M059J (cell line): ENCODE measurements at regions not wholly inside any gene's neighbourhood (a gene's known extent, or its start where the extent isn't known, plus 50 kb on each side); places are given as distances from the start of the nearest gene placed in this dataset.
"Not testable (repeated sequence)": the region's sequence is repeated elsewhere in the genome, so short reads cannot be mapped to it uniquely, and the experiment has no call there.

Source experiments
- DNase-seq: peaks from one replicate; pipeline ENCODE4 v3.0.0-alpha.2; 2012; ENCODE audit warnings: low read depth

DNA sequence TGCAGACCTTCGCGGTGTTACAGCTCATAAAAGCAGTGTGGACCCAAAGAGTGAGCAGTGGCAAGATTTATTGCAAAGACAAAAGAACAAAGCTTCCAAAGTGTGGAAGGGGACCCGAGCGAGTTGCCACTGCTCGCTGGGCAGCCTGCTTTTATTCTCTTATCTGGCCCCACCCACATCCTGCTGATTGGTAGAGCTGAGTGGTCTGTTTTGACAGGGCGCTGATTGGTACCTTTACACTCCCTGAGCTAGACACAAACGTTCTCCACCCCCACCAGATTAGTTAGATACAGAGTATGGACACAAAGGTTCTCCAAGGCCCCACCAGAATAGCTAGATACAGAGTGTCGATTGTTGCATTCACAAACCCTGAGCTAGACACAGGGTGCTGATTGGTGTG is 156.2 kb upstream of the GIMD1 start:
- DNase-seq = not testable (repeated sequence)

DNA sequence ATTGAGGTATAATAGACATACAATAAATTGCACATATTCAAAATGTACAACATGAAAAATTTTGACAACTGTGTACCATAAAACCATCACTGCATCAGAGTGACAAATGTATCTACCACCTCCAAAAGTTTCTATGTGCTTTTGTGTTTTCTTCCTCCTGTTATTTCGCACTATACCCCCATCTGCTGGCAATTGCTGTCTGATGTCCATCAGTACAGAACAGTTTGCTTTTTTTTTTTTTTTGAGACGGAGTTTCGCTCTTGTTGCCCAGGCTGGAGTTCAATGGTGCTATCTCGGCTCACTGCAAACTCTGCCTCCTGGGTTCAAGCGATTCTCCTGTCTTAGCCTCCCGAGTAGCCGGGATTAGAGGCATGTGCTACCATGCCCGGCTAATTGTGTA is 154.3 kb upstream of the GIMD1 start:
- DNase-seq = peak; percentile 30

DNA sequence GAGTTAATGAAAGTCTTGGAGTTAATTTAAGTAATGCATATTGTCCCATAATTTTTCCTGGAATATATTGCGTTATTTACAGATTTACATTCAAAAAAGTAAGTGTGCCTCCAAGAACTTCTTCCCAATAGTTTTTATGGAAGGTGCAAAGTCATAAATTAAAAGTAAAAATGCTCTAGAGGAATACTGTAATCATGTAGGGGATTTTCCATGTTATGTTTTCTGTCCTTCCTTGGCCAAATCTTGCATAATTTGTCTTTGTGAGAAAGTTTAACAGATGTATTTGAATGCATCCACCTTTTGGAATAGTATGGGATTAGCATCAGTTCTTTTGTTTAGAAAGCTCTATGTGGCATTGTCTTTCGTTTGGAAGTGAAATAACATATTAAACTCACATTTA is 144.1 kb upstream of the GIMD1 start:
- no peak for DNase-seq

DNA sequence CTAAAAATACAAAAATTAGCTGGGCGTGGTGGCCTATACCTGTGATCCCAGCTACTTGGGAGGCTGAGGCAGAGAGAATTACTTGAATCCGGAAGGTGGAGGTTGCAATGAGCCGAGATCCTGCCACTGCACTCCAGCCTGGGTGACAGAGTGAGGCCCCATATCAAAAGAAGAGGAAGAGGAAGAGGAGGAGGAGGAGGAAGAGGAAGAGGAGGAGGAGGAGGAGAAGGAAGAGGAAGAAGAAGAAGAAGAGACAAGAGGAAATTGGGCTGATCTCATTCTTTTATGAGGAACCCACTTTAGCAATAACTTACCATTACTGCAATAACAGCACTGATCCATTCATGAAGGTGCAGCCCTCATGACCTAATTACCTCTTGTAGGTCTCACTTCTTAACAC is 138.9 kb upstream of the GIMD1 start:
- DNase-seq = no peak

DNA sequence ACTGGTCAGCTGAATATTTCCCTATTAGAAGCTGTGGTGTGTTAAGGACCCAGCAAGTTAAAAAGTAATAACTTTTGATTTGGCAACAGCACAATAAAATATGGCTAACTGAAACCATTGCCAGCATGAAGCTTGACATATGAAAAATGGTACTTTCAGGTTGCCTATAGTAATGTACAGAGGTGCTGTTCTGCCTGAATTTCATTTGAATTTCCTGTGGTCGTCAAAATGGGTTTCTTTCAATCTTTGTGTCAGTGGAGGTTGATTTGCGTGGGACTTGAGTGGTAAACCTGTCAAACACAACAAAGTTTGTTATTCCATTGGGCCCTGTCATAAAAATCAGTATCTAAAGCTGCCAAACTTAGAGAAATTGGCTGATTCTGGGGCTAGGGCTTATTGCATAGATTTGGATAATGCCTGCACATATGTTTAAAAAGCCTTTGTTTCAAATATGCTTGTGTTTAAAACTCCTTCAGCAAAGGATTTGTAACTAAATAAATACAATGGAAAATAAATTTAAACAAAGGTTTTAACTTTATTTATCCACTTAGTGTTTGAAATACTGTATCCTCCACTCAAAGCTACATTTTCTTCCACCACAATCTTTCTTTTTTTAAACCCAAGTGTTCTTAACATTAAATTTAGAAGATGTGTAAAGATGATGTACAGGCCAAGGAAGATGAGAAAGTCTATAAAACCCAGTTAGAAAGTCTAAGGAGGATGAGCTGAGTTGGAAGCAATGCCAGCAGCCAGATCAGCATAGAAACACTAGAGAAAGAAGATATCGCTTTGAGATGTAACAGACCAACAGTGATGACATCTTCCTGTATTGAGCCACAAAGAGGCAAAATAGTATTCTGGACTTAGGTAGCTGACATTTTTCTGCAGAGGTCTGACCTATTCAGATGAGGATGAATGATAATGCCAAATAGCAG is 134.8 kb upstream of the GIMD1 start:
- no peak for DNase-seq

DNA sequence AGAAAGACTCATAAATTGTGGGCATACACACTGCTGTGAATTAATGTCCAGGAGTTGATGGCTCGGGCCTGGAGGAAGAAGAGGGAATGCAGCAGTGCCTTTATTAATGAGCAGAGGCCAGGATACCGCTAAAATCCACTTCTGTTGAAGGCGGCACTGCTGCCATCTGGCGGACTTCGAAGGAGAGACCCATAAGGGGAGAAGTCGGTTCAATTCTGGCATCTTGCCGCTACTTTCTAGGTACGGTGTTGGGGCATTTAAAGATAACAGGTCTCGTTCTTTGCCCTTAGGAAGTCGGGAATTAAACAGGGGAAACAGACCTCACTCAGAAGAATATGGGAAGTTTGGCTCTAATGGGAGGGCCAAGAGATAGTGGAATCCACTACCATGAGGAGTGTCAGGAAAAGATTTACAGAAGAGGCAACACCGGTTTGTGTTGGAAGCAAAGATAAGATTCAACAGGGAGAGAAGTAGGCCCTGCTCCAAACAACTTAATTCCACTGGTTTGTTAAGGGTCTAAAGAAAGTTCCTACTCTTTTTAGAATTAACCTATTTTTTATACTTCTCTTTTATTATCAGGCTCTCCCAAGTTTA is 133.6 kb upstream of the GIMD1 start:
- peak; percentile 20 for DNase-seq

DNA sequence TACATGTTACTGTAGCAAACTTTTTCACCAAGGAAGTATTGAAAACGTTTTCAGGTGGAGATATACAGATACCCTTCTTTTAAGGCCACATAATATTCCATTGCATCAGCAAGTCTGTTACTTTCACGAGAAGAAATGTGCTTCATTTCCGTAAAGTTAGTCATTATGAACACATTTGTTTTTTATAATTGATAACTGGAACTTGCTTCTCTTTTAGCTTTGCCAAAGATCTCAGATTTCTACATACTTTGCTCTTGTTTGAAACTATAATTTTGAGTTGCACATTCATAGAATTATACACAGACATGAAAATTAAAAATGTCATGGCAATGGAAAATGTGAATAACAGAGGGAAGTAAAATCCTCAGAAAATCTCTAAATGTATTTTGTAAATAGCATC is 128.7 kb upstream of the GIMD1 start:
- DNase-seq = no peak

DNA sequence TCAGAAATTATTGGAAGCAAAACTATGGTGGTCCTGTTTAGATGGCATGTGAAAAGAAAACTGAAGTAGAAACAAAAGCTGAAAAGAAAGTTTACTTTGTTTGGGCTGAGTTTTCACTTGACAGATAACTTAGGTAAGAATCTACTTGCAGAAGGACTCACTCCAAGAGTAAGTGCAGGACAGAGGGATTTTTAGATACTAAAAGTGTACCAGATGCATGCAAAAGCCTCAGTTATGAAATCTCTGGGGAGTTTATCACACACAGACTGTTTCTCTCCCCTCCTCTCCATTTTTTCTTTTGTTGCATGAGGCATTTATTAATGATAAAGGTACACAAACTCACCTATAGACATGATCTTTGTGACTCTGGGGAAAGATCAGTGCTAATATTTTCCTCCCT is 127.5 kb upstream of the GIMD1 start:
- DNase-seq = no peak

DNA sequence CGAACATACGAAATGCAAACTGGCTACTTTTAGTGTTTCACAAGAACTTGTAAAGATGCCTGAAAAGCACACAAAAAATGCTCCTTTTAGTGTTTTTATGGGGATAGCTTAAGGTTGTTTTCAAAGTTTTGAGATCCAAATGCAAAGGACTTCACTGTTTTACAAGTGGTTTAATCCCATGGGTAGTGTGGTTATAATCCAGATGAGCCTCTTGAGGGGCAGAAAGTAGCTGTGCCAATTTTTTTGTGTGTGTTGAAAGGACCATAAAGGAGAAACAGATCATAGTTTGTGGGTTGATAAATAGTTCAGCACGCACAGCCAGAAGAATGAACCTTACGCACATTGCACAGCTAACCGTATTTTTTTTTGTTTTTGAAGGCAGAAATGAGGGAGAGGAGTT is 126.9 kb upstream of the GIMD1 start:
- peak; percentile 6 for DNase-seq

DNA sequence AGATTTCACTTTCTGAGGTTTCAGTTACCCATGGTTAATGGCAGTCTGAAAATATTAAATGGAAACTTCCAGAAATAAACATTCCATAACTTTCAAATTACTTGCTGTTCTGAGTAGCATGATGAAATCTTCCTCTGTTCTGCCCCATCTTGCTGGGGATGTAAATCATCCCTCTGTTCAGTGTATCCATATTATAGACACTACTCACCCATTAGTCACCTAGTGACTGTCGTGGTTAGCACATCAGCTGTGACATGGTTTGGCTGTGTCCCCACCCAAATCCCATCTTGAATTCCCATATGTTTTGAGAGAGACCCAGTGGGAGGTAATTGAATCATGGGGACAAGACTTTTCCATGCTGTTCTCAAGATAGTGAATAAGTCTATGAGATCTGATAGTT is 125.5 kb upstream of the GIMD1 start:
- DNase-seq = peak; percentile 22

DNA sequence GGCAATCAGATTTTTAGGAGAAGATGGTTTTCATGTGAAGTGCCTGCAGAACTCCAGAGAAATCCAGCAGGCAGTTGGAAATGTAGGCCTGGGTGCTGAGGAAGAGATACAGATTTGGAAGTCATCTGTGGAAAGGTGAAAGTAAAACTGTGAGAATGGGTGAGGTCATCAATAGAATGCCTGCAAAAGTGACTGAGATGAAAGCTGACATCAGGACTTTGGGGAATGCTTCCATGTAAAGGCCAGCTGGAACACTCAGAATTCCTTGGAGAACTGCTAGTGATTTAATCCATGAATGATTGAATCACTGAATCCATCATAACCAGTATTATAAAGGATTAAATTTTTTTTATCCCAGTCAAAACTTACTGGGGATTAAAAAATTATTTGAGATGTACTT is 124.5 kb upstream of the GIMD1 start:
- peak; percentile 12 for DNase-seq

DNA sequence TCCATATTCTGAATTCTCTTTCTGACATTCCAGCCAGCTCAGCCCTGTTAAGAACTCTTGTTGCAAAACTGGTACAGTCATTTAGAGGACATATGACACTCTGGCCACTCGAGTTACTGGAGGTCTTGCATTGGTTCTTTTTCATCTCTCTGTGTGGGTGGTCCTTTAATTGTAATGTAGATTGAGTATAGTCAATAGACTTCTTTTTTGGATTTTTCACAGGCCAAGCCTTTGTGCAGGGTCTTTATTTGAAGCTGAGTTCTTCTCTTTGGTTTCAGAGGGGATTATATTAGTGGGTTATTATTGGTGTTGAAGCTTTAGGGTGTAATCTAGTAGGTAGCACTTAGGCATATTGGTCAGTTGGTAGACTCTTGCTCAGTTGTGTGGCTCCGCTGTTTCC is 118.0 kb upstream of the GIMD1 start:
- DNase-seq = no peak

DNA sequence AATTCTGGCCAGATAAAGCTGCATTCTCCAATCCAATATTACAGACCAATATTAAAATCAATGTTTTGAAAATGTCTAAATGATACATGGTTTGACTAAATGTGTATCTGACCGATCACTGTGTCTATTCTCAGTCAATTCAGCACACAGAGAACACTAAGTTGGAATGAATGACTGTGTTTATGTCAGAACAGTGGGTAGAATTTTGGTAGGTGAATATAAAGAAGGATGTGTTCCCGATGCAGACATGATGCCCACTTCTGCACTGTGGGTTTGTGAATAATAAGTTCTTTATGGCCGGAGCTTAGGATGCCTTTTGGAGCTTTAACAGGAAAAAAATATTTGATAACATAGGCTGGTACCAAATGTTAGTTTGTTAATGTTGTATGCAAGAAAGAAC is 113.2 kb upstream of the GIMD1 start:
- DNase-seq = no peak

DNA sequence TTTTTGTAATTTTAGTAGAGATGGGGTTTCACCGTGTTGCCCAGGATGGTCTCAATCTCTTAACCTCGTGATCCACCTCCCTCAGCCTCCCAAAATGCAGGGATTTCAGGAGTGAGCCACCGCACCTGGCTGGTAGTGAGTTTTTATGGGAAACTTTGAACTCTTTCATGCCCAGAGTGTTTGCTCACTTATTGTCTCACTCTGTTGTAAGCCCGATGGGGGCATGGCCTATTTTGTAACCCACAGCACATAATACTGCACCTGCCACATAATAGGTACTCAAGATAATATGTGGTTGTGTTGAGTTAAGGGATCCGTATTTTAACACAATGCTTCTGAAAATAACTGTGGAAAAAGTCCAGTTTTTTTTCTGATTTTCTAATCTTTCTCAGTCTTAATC is 109.6 kb upstream of the GIMD1 start:
- no peak for DNase-seq

DNA sequence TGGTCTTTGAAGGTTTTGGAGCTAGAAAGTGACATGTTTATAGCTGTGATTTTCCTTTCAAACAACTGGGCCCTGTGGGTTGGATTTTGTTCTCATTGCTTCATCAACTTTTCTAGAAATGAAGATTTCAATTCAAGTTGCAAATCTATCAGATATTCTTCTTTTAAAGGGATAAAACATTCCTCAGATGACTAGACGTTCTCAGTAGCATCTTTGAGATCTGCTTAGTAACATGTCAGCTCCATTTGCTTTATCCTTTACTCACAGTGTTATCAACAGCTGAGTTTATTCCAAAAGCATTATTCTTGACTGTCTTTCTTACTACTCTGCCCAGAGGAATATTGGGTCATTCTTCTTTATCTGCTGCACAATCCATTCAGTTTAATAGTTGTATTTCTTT is 108.2 kb upstream of the GIMD1 start:
- no peak for DNase-seq

DNA sequence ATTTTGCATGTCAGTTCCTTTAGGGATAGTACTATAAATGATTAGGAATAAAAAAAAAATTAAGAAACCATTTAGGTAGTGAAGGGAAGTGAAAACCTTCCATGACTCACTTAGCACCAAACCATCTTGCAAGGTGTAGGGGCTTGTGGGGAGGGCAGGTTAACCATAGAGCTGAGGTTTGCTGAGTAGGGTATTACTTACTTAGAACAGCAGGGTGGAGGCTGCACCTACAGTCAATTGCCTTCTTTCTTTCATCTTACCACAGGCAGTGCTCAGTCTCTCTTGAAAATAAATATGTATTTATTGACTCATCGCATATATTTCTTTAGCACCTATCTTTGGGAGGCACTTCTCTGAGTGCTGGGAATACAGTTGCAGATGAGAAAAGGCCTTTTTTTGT is 104.9 kb upstream of the GIMD1 start:
- no peak for DNase-seq

DNA sequence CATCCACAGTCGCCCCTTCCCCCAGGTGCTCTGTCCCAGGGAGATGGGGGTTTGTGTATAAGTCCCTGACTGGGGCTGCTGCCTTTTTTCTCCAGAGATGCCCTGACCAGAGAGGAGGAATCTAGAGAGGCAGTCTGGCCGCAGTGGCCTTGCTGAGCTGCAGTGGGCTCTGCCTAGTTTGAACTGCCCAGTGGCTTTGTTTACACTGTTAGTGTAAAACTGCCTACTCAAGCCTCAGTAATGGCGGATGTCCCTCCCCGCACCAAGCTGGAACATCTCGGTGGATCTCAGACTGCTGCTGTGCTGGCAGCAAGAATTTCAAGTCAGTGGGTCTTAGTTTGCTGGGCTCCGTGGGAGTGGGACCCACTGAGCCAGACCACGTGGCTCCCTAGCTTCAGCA is 102.6 kb upstream of the GIMD1 start:
- DNase-seq = no peak

DNA sequence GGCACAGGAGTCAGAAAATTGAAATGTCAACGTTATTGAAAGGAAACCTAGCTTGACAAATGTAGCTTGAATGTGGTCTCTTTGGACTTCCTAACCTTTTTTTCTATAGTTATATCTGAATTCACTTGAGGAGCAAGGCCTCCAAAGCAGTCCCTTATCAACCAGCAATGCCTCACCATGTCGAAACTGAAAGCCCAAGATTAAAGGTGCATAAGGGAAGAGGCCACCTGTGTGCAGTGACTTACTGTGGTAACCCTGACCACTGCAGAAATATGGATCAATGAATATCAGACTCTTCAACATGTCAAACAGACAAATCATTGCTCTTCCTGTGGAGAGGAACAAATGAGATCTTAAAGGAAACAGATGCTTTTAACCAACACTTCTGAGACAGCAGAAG is 95.0 kb upstream of the GIMD1 start:
- no peak for DNase-seq

DNA sequence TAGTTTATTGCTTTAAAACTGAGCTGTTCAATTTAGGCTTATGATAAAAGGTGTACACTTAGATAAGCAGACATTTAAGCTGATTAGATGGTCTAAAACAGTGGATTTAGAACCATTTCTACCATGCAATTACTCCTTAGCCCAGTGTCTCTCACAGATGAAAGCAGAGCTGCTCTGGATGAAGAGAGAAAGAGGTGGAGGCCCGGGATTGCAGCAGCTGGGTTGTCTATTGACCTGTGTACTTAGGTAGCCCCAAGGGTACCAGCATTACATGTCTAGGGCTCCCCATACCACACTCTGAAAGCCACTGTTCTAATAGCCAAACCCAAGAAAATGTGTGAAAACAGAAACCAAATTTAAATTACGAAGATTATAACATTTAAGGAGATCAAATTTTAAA is 86.0 kb upstream of the GIMD1 start:
- DNase-seq = no peak

DNA sequence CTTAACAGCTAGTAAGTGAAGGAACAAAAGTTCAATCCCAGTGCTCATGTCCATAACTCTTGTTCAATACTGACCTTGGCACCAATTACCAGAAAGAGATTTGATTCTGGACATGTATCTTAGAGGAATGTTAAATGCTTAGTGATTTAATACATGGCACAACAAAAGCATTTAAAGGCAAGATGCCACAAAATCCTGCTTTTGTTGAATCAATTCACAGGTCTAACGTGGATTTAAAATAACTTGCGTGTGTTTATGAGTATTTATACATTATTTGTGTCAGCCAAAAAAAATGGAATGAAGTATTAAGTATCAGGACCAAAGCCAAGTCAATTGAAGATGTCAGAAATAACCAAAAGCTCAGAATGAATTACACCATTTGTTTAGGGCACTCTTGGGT is 85.4 kb upstream of the GIMD1 start:
- DNase-seq = no peak

DNA sequence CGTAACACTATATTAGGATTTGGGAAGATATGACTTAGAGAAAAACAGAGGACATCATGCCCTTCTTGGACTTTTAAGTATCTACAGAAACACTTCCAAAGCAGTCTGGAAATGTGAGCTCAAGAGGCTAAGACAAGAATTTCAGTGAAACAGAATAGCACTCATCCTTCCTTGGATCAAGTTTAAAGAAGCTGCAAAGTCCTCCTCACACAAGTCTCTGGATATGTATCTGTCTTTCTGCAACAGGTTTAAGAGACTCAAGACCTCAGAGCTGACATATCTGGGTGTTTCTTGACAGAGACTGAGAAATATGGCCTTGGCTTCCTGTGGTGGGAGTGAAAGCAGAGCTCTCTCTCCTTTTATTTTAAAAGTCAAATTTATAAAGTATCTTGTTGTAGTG is 82.5 kb upstream of the GIMD1 start:
- no peak for DNase-seq

DNA sequence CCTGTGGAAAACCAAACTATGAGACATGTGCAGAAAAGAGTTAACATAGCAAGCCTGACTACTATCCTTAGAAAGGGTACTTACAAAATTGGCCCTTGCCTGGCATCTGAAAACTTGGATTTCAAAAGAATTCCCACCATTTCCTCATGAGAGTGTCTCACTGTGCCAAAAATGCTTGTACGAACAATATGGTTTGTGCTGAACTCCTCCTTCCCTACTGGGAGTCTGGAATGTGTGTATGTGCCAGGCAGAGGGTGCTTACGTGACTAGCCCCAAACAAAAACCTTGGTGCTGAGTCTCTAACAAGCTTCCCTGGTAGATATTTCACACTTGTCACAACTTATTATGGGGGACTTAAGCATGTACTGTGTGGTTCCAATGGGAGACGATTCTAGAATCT is 81.7 kb upstream of the GIMD1 start:
- DNase-seq = no peak

DNA sequence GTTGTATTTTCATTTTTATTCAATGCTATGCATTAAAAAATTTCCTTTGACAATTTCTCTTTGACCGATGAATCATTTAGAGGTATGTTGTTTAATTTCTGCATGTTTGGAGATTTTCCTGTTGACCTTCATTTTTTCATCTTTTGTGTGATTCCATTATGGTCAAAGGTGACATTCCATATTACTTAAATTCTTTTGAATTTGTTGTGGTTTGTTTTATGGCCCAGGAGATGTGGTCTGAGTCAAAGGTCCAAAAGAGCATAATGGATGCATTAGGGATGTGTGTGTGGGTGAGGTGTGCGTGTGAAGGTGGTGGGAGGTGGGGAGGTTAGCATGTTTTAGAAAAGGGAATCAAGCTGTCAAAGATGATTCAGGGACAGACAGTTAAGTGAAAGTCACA is 76.0 kb upstream of the GIMD1 start:
- DNase-seq = peak; percentile 81

DNA sequence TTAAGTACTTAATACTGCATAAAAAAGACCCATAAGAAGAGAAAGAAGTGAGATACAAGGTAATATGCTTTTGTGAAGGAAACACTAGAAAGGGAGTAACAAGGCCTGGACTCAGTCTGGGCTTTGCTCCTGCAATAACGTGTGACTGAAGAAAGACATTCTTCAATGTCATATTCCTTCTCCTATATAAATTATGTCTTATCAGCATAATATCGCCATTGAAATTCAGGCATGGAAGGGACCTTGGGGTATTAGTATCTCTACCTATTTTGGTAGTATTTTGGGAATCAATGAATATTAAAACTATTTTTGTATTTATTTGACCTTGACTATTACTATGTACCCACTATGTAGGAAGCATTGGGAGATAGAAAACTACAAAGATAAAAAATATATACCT is 62.2 kb upstream of the GIMD1 start:
- no peak for DNase-seq
